ENCODE measurements at regions not wholly inside any gene's neighbourhood (a gene's known extent, or its start where the extent isn't known, plus 50 kb on each side); places are given as distances from the start of the nearest gene placed in this dataset.

DNA sequence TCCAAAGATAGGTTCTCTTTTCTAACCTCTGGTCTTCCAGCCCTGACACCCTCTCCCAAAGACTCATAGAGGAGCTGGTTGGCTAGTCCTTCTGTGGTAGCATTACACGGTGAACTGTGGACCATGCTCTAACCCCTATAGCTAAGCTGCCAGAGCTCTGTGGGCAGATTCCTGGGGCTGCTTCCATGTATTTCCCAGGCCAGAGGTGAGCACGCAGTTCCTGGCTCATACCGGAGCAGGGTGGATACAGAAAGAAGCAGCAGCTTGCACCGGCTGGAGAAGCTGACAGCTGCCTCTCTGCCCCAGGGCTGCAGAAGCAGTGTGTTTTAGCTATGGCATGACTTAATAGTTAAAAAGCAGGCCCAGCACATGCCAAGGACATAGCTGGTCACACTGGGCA lies 84.1 kb upstream of the FOXP4 start:
- no peak for TF ChIP-seq CTCF (IDR thresholded peaks at IDR 0.05; ENCODE audit: extremely low read depth in 1 of 2, insufficient read depth in 1 of 2, low read depth in 1 of 2, low read length in 2 of 2)
- no peak for TF ChIP-seq EZH2 (IDR thresholded peaks at IDR 0.05; ENCODE audit: borderline replicate concordance, low read depth, low read length, severe bottlenecking)
- TF ChIP-seq JUN (IDR thresholded peaks at IDR 0.05; ENCODE audit: borderline replicate concordance, insufficient read depth, insufficient read length, low read depth), result no peak
- no peak for TF ChIP-seq POLR2AphosphoS5 (IDR thresholded peaks at IDR 0.05; ENCODE audit: insufficient read depth, low read depth, low read length)
- no peak for TF ChIP-seq MYC (IDR thresholded peaks at IDR 0.05; ENCODE audit: low read depth, low read length)
